ENCODE measurements at regions not wholly inside any gene's neighbourhood (a gene's known extent, or its start where the extent isn't known, plus 50 kb on each side); places are given as distances from the start of the nearest gene placed in this dataset.
"Not testable (repeated sequence)": the region's sequence is repeated elsewhere in the genome, so short reads cannot be mapped to it uniquely, and the experiment has no call there.

- TF ChIP-seq, protein P1, sequence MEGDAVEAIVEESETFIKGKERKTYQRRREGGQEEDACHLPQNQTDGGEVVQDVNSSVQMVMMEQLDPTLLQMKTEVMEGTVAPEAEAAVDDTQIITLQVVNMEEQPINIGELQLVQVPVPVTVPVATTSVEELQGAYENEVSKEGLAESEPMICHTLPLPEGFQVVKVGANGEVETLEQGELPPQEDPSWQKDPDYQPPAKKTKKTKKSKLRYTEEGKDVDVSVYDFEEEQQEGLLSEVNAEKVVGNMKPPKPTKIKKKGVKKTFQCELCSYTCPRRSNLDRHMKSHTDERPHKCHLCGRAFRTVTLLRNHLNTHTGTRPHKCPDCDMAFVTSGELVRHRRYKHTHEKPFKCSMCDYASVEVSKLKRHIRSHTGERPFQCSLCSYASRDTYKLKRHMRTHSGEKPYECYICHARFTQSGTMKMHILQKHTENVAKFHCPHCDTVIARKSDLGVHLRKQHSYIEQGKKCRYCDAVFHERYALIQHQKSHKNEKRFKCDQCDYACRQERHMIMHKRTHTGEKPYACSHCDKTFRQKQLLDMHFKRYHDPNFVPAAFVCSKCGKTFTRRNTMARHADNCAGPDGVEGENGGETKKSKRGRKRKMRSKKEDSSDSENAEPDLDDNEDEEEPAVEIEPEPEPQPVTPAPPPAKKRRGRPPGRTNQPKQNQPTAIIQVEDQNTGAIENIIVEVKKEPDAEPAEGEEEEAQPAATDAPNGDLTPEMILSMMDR (conservative IDR thresholded peaks at IDR 0.05; ENCODE audit: low read depth, low read length), result no peak
- DNase-seq (ENCODE audit: low read depth), result no peak
- H3K4me3 ChIP-seq (ENCODE audit: low read length), result no peak overlapping the region
Measured at GRCh38 chr10:11691319-11691755, 50.8 kb upstream of the ECHDC3 start.

DNA sequence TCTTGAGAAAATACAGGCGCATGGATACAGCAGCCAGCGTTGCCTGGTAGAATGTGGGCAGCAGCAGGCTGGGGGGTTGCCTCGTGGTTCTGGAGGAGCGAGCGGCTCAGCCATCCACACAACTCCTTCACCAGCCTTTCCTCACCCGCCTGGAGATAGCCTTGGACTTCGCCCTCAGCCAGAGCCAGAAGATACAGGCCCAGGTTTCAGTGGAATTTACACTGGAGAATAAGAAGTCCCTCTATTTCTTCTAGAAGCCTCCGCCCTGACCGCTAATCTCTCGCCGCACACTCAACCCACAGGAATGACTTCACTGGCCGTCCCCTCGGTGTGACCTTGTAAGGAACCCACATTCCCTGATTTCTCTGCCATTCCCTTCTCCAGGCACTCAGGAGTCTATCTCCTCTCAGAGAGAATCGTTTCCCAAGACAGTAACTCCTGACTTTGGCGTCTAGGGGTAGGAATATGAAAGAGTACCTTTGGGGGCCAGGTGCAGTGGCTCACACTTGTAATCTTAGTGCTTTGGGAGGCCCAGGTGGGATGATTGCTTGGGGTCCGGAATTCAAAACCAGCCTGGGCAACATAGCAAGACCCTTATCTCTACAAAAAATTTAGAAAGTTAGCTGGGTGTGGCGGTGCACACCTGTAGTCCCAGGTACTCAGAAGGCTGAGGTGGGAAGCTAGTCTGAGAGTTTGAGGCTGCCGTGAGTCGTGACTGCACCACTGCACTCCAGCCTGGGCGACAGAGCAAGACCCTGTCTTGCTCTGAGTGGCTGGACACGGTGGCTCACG lies 52.0 kb upstream of the ECHDC3 start:
- DNase-seq (ENCODE audit: low read depth), result no peak
- no peak overlapping the region for H3K4me3 ChIP-seq (ENCODE audit: low read length)
- TF ChIP-seq, protein P1 (conservative IDR thresholded peaks at IDR 0.05; ENCODE audit: low read depth, low read length), result no peak

GRCh38 chr10:11688448-11688795 lies 53.8 kb upstream of the ECHDC3 start:
- not testable (repeated sequence) for H3K4me3 ChIP-seq (ENCODE audit: low read length); DNase-seq (ENCODE audit: low read depth)

DNA sequence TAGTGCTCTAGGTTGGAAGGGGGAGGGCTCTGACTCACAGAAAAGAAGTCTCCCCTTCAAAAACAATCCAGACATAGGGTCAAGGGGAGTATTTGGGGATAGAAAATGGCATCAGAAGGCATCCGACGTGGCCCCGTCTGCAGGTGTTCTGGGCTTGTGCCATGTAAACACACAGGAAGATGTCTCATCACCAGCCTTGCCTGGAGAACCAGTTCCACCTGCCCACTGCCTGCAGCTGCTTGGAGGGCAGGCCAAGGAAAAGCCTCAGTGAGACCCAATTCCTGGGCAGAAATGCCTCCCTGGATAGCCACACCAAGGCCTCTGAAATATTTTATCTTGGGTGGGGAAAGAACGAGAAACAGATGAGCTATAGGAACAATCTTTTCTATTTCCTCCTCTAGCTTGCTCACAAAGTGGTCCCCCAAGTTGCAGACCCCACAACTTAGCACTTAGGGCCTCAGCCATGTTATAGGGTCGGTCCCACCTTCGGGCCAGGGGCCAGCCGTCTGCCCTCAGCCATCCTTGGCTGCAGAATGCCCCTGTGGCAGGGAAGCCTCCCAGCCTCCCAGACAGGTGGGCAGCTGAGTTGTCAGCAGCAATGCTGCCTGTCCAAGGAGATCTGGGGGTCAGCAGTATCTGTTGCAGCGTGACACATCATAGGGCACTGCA lies 54.3 kb upstream of the ECHDC3 start:
- DNase-seq (ENCODE audit: low read depth), result no peak
- TF ChIP-seq, protein P1 (conservative IDR thresholded peaks at IDR 0.05; ENCODE audit: low read depth, low read length), result no peak
- no peak overlapping the region for H3K4me3 ChIP-seq (ENCODE audit: low read length)

GRCh38 chr10:11687357-11687771 lies 54.8 kb upstream of the ECHDC3 start:
- no peak for DNase-seq (ENCODE audit: low read depth)
- TF ChIP-seq, protein P1 (conservative IDR thresholded peaks at IDR 0.05; ENCODE audit: low read depth, low read length), result no peak

GRCh38 chr10:11685787-11686218 lies 56.4 kb upstream of the ECHDC3 start:
- TF ChIP-seq, protein P1 (conservative IDR thresholded peaks at IDR 0.05; ENCODE audit: low read depth, low read length), result no peak
- no peak overlapping the region for H3K4me3 ChIP-seq (ENCODE audit: low read length)
- DNase-seq (ENCODE audit: low read depth), result no peak

More at GRCh38 chr10:11687357-11687771, 54.8 kb upstream of the ECHDC3 start:
- H3K4me3 ChIP-seq (ENCODE audit: low read length), result no peak overlapping the region

- peak; percentile 93 for DNase-seq (ENCODE audit: low read depth)
- H3K4me3 ChIP-seq (ENCODE audit: low read length), result peak overlapping the region; percentile 40
- TF ChIP-seq, protein P1 (conservative IDR thresholded peaks at IDR 0.05; ENCODE audit: low read depth, low read length), result no peak
Measured at GRCh38 chr10:11684717-11685645, 57.2 kb upstream of the ECHDC3 start.

- DNase-seq (ENCODE audit: low read depth); H3K4me3 ChIP-seq (ENCODE audit: low read length): not testable (repeated sequence)
Measured at GRCh38 chr10:11684341-11684716, 57.9 kb upstream of the ECHDC3 start.
